ENCODE measurements at regions not wholly inside any gene's neighbourhood (a gene's known extent, or its start where the extent isn't known, plus 50 kb on each side); places are given as distances from the start of the nearest gene placed in this dataset.
"Not testable (repeated sequence)": the region's sequence is repeated elsewhere in the genome, so short reads cannot be mapped to it uniquely, and the experiment has no call there.

- not testable (repeated sequence) for DNase-seq (ENCODE audit: low read depth in 2 of 2)
These were observed 66.2 kb downstream of the SYT15 start for GRCh38 chr10:46645110-46645509.

- not testable (repeated sequence) for DNase-seq (ENCODE audit: low read depth in 2 of 2)
These were observed 67.2 kb downstream of the SYT15 start for GRCh38 chr10:46646132-46646531.

GRCh38 chr10:46650967-46651366 lies 72.0 kb downstream of the SYT15 start:
- not testable (repeated sequence) for DNase-seq (ENCODE audit: low read depth in 2 of 2)

- DNase-seq (ENCODE audit: low read depth in 2 of 2) = not testable (repeated sequence)
These were observed 78.5 kb downstream of the SYT15 start for GRCh38 chr10:46657437-46657836.

GRCh38 chr10:46660027-46660834 lies 81.3 kb downstream of the SYT15 start:
- not testable (repeated sequence) for DNase-seq (ENCODE audit: low read depth in 2 of 2)

GRCh38 chr10:46660835-46661164 lies 81.9 kb downstream of the SYT15 start:
- not testable (repeated sequence) for DNase-seq (ENCODE audit: low read depth in 2 of 2)

- DNase-seq (ENCODE audit: low read depth in 2 of 2) = not testable (repeated sequence)
These were observed 86.6 kb downstream of the SYT15 start for GRCh38 chr10:46665536-46665935.

GRCh38 chr10:46668357-46668997 lies 89.5 kb downstream of the SYT15 start:
- DNase-seq (ENCODE audit: low read depth in 2 of 2) = not testable (repeated sequence)

GRCh38 chr10:46677836-46678435 lies 99.0 kb downstream of the SYT15 start:
- not testable (repeated sequence) for DNase-seq (ENCODE audit: low read depth in 2 of 2)

GRCh38 chr10:46691397-46691796 lies 112.5 kb downstream of the SYT15 start:
- not testable (repeated sequence) for DNase-seq (ENCODE audit: low read depth in 2 of 2)

- not testable (repeated sequence) for DNase-seq (ENCODE audit: low read depth in 2 of 2)
These were observed 114.3 kb downstream of the SYT15 start for GRCh38 chr10:46693218-46693617.

GRCh38 chr10:46717264-46717663 lies 138.3 kb downstream of the SYT15 start:
- not testable (repeated sequence) for DNase-seq (ENCODE audit: low read depth in 2 of 2)

- not testable (repeated sequence) for DNase-seq (ENCODE audit: low read depth in 2 of 2)
These were observed 139.1 kb downstream of the SYT15 start for GRCh38 chr10:46718014-46718413.

- DNase-seq (ENCODE audit: low read depth in 2 of 2) = not testable (repeated sequence)
These were observed 141.5 kb downstream of the SYT15 start for GRCh38 chr10:46720386-46720785.

GRCh38 chr10:46720811-46721518 lies 142.0 kb downstream of the SYT15 start:
- DNase-seq (ENCODE audit: low read depth in 2 of 2) = not testable (repeated sequence)

- not testable (repeated sequence) for DNase-seq (ENCODE audit: low read depth in 2 of 2)
These were observed 145.3 kb downstream of the SYT15 start for GRCh38 chr10:46724258-46724657.

- DNase-seq (ENCODE audit: low read depth in 2 of 2) = not testable (repeated sequence)
These were observed 149.4 kb downstream of the SYT15 start for GRCh38 chr10:46728359-46728758.

- not testable (repeated sequence) for DNase-seq (ENCODE audit: low read depth in 2 of 2)
These were observed 151.8 kb downstream of the SYT15 start for GRCh38 chr10:46730729-46731128.

- not testable (repeated sequence) for DNase-seq (ENCODE audit: low read depth in 2 of 2)
These were observed 154.8 kb downstream of the SYT15 start for GRCh38 chr10:46733635-46734261.

GRCh38 chr10:46734262-46734642 lies 155.3 kb downstream of the SYT15 start:
- DNase-seq (ENCODE audit: low read depth in 2 of 2) = not testable (repeated sequence)

- not testable (repeated sequence) for DNase-seq (ENCODE audit: low read depth in 2 of 2)
These were observed 161.0 kb downstream of the SYT15 start for GRCh38 chr10:46739919-46740318.
